ENCODE measurements at regions not wholly inside any gene's neighbourhood (a gene's known extent, or its start where the extent isn't known, plus 50 kb on each side); places are given as distances from the start of the nearest gene placed in this dataset.

GRCh38 chr3:46120983-46121382, 87.1 kb downstream of the CCR1 start:
- no peak for TF ChIP-seq TCF4 (CRISPR knock-in tag; IDR thresholded peaks at IDR 0.05; ENCODE audit: borderline replicate concordance)
- TF ChIP-seq ESRRG (CRISPR knock-in tag; IDR thresholded peaks at IDR 0.05) = no peak
- no peak for TF ChIP-seq PATZ1 (CRISPR knock-in tag; IDR thresholded peaks at IDR 0.05; ENCODE audit: borderline replicate concordance)
- TF ChIP-seq ZFP30 (CRISPR knock-in tag; IDR thresholded peaks at IDR 0.05) = no peak
- TF ChIP-seq ZNF70 (CRISPR knock-in tag; IDR thresholded peaks at IDR 0.05) = no peak
- TF ChIP-seq ZNF8 (CRISPR knock-in tag; IDR thresholded peaks at IDR 0.05) = no peak
- TF ChIP-seq POU6F1 (CRISPR knock-in tag; IDR thresholded peaks at IDR 0.05; ENCODE audit: borderline replicate concordance, low read depth) = no peak
- no peak for TF ChIP-seq ISL1 (CRISPR knock-in tag; IDR thresholded peaks at IDR 0.05)
- TF ChIP-seq ZNF565 (CRISPR knock-in tag; conservative IDR thresholded peaks at IDR 0.05; ENCODE audit: low read depth) = no peak
- no peak for TF ChIP-seq BACH2 (CRISPR knock-in tag; IDR thresholded peaks at IDR 0.05; ENCODE audit: borderline replicate concordance)
- no peak for TF ChIP-seq ZC3H10 (CRISPR knock-in tag; IDR thresholded peaks at IDR 0.05)
- TF ChIP-seq ZFP3 (CRISPR knock-in tag; IDR thresholded peaks at IDR 0.05) = no peak
- TF ChIP-seq SNAI2 (CRISPR knock-in tag; IDR thresholded peaks at IDR 0.05) = no peak
